ENCODE measurements at regions not wholly inside any gene's neighbourhood (a gene's known extent, or its start where the extent isn't known, plus 50 kb on each side); places are given as distances from the start of the nearest gene placed in this dataset.
"Not testable (repeated sequence)": the region's sequence is repeated elsewhere in the genome, so short reads cannot be mapped to it uniquely, and the experiment has no call there.

DNA sequence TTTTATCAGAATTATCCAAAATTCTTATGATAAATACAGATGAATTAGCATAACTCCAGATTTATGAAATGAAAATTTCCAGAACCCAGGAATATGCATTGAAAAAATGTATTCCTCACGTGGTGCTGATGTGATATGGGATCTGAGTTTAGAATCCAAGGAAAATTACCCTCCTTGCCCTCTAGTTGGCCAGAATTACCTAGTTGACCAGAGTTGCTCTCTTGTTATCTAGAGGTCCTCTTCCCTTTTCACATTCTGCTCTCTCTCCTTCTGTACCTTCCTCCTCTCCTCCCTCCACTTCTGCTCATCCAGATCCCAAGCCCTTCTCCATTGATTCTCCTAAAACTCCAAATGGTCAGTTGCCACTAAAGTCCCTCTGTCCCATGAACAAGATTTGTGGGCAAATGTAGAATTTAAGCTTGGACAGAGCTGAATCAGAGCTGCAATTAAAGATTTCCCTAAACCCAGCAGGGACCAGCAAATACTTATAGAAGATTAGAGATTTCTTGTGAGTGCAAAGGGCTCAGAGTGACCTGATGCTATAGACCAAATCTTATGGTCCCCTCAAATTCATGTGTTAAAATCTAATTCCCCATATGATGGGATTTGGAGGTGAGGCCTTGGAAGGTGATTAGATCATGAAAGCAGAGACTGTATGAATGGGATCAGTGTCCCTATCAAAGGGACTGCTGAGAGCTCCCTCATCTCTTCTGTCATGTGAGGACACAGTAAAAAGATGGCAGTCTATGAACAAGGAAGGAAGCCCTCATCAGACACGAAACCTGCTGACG is 103.2 kb upstream of the IGLL5 start:
- no peak for ATAC-seq

DNA sequence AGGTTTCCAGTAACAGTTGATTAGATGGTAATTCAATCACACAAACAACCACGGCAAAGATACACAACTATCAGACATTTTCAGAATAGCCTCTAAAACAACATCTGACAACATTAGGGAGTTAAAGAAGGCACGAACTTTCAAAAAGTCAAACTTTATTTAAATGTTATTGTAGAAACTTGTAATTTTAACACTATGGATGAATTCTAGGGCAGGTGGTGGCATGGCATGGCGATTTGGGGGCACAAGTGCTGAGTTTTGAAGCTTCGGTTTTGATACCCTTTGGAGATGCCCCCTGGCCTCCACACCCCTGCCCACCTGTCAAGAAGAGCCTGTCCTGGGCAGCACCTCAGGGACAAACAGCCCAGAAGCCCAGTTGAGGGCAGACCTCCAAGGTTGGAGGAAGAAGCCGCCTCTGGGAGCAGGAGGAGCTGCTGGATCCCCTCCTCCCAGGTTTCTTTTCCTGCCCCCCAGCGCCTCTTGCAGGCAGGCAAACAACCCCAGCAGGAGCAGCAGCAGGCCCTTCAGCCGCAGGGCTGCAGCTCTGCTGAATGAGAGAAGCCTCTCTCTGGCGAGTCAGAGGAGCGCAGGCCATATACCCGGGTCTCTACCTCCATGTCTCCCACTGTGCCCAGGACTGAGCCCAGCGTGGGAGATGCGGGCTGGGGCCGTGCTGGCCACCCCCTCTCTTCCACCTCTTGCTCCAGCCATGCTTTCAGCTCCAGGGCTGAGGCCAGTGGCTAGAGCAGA is 102.1 kb upstream of the IGLL5 start:
- no peak for ATAC-seq

DNA sequence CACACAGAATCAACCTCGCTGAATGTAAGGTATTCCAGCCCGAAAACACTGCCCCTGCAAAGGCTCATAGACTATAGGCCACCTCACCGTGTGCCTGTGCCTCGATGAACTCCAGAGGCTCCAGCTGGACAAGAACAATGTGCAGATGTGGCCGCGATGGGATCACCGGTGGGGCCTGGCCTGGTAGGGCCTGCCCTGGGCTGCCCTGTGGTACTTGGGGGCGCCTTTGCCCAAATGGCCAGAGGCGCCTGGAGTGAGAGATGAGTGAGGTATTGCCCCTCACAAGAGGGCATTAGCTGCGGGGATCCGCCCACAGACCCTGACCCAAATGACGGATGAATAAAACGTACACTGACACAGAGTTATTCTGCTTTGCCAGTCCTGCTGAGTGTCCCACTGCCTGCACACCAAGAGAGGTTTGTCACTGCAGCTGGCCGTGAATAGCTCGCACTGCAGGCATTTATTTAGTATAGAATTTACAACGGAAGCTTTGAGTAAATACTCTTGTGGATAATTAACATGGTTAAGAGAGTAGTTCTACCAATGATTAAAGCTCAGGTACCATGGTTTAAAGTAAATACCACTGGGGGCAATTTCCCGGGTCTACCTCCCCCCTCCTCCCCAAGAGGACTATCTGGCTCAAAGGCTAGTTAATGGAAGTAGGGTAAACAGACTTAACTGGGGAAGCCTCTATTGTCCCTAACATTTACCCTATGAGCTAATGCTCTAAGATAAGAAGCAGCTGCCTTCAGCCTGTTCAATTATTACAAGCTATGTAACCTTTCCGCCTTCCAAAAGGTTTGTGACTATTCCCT is 101.1 kb upstream of the IGLL5 start:
- ATAC-seq = no peak

DNA sequence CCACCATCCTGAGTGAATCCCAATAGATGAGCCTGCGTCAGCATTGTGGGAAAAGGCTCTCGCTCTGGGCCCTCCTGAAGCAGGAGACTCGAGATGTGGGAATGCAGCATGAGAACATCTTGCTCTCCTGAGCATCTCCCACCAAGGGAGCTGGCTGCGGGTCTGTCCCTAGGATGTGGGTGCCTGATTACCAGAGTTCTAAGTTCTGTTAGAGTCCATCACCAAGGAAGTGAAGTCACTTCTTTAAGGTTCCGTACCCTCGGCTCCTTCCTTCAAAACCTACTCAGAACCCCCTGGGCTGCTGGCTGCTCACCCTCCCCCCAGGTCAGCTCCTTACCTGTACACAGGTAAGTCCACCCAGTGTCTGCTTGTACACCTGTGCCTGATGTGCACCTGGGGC is 100.5 kb upstream of the IGLL5 start:
- no peak for ATAC-seq

DNA sequence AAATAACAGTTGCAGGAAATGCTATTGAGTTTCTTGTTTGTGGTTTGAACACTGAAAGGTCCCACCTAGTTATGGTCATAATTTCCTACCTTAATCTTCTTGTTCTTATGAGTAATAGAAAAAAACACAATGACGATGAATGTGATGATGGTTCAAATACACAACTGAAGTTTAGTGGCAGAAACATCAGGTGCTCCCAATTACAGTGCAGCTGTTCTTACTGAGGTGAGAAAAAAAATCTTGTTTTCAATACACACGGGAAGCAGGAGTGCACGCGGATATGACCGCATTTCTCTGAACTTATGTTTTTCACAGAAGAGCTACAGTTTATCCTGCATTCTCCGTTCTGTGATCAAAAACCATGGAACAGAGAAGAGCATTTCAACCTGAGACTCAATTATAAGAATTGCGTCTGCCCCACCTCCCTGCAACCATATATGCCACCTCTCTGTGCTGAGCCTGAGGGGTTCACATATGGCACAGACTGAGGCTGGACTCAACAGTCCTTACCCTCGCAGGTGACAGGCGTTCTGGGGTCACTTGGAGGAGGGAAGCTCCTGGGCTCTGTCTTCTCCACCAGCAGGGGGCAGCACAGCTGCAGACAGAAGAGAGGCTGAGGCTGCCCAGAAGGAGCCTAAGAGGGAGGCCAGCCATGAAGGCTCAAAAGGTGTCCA is 99.7 kb upstream of the IGLL5 start:
- peak; percentile 64 to 72 for ATAC-seq

GRCh38 chr22:22788460-22789037 is 99.1 kb upstream of the IGLL5 start:
- ATAC-seq = no peak

DNA sequence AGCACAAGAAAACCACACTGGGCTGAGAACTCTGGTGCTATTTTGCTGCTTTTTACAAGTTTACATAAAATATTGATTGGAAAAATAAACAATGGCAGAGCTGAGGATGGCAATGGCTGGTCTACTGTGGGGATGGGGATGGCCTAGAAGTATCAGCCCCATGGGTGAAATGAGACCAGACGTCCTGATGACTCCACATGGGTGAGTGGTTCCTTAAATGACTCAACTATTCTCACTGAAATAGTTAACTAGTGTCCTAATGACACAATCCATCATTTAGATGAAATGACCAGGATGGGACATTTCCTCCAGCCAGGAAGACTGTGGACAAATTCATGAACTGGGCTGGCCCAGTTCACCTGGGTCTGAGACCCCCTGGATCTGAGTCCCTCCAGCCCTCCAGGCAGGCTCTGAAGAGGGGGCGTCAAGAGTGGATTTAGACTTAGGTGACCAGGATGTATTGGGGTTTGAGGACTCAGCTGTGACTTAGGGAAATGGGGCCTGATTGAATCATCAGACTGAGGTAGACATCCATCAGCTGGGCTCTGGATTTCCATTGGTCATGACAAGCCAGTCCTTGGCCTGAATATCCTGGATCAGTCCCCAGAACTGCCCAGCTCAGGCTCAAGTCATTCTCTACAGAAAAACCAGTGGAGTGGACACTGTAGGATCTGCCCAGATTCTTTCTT is 98.2 kb upstream of the IGLL5 start:
- no peak for ATAC-seq

- ATAC-seq = no peak
Observed at GRCh38 chr22:22789922-22790845, 97.4 kb upstream of the IGLL5 start.

DNA sequence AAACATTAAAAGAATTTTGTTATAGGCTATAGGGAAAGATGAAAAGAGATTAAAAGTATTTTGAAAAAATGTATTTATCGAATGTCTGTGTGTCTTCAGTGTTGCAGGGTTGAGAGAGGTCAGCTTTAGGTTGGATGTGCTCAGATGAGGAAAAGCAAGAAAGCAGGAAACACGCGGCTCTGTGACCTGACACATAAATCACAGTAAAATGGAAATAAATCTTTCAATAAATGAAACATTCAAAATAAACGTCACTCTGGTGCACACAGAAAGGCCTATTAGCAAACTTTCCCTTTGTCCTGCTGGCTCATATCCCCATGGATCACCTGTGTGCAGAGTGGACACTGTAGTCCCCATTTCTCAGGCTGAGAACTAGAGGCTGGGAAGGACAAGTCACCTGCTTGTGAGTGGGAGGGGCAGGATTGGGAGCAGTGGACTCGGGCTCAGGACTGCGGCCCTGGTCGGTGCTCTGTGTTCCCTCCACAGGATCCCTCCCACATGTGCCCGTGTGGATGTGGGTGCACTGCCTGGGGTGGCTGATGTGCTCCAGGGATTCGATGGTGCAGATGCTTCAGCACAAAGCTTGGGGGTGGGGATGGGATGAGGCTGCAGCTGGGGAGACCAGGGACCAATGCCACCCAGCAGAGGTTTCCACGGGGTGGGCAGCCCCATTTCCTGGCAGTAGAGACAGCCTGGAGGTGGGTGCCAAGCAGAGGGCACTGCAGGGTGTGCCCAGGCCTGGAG is 96.0 kb upstream of the IGLL5 start:
- no peak for ATAC-seq

- not testable (repeated sequence) for ATAC-seq
Observed at GRCh38 chr22:22792205-22792786, 95.3 kb upstream of the IGLL5 start.

DNA sequence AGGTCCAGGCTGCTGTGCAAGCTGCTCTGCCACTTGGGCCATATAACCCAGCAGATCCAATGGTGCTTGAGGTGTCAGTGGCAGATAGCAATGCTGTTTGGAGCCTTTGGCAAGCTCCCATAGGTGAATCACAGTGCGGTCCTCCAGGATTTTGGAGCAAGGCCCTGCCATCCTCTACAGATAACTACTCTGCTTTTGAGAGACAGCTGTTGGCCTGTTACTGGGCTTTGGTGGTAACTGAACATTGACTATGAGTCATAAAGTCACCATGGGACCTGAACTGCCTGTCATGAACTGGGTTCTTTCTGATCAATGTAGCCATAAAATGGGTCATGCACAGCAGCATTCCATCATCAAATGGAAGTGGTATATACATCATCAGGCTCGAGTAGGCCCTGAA is 92.0 kb upstream of the IGLL5 start:
- ATAC-seq = not testable (repeated sequence)

- no peak for ATAC-seq
Observed at GRCh38 chr22:22796724-22797123, 90.9 kb upstream of the IGLL5 start.

- ATAC-seq = no peak
Observed at GRCh38 chr22:22798232-22798616, 89.4 kb upstream of the IGLL5 start.

DNA sequence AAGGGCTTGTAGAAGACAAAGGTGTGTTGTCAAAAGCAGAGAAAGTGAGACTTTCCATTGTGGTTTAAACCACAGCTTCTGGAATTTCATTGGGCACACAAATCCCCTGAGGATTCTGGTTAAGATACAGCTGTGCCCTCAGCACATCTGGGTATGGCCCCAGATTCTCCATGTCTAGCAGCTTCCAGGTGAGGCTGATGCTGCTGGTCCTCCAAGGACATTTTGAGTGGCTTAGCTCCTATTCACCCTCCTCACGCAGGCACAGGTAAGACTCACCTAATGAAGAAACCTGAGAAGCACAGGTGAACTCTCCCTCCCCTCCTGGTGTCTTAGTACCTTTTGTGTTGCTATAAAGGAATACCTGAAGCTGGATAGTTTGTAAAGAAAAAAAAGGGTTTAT is 88.9 kb upstream of the IGLL5 start:
- ATAC-seq = no peak

- ATAC-seq = no peak
Observed at GRCh38 chr22:22799561-22799960, 88.1 kb upstream of the IGLL5 start.

GRCh38 chr22:22800716-22801115 is 86.9 kb upstream of the IGLL5 start:
- no peak for ATAC-seq

DNA sequence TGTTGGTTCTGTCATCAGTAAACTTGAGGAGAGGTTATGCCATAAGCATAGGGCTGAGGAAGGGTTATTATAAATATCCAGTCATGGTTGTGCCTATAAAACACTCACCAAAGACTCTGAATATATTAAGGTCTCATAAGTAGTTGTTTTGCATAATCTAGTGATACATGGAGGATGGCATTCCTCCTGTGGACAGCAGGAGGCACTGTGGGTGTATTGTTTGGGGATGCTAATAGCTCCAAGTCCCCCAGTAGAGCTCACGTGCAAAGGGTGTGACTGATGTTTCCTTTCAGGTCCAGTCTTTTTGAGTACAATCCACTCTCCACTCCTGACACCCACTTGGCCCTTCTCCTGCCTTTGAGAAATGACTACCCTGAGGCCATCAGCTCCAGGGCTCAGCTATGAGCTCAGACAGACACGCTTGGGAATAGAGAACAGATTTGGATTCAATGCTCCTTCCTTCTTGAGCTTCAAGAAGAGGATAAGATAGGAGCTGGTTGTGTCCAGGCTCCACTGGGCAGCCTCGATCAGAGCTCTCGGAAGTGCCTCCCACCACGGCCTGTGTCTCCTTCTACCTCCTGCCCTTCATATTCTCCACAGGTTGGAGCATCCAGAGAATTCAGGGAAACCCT is 85.2 kb upstream of the IGLL5 start:
- ATAC-seq = no peak

DNA sequence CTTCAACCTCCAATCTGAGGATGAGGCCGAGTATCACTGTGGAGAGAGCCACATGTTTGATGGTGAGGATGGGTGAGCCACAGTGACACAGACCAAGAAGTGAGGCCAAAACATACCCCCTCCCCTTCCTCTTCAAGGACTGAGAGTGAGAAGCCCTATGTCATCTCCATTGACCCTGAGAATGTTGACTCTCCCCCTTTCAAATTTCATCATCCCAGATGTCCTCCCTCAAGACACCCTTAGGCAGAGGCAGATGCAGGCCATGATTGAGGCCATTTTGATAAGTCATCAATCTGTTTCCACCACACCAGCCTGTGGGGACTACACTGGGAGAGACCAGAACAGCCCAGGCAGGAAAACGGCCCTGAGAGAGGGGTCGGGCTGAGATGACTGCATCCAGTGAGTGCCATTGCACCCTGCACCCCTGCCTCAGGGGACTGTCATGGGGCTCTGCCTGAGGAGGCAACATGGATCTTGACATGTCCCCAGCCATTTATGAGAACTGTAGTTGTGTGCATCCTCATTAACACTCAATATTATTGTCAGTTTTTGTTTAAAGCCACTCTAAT is 84.2 kb upstream of the IGLL5 start:
- no peak for ATAC-seq

GRCh38 chr22:22810018-22810427 is 77.6 kb upstream of the IGLL5 start:
- peak; percentile 60 to 85 for ATAC-seq

Data from activated CD4-positive, CD25-positive, alpha-beta regulatory T cell treated with anti-CD3 and anti-CD28 coated beads, Interleukin-2, amount 50 U/mL, for 24 hours (primary cell).